ENCODE measurements at regions not wholly inside any gene's neighbourhood (a gene's known extent, or its start where the extent isn't known, plus 50 kb on each side); places are given as distances from the start of the nearest gene placed in this dataset.

- TF ChIP-seq CTCF (IDR thresholded peaks at IDR 0.05; ENCODE audit: insufficient read depth, low read length, poor library complexity, severe bottlenecking) (no peak), EZH2phosphoT487 (conservative IDR thresholded peaks at IDR 0.05; ENCODE audit: low read length) (no peak)
Observed at GRCh38 chr20:50320901-50321796, 130.5 kb downstream of the CEBPB start.

Measured in SU-DHL-6 (cell line).